ENCODE measurements at regions not wholly inside any gene's neighbourhood (a gene's known extent, or its start where the extent isn't known, plus 50 kb on each side); places are given as distances from the start of the nearest gene placed in this dataset.

GRCh38 chr18:10308154-10308553 is 146.3 kb upstream of the APCDD1 start:
- TF ChIP-seq CTCF (IDR thresholded peaks at IDR 0.05): no peak
- no peak overlapping the region for H3K4me3 Mint-ChIP-seq
- H3K9me3 Mint-ChIP-seq: no peaks in the 10 kb centered on the region
- no peak for DNase-seq
- H3K27ac Mint-ChIP-seq: no peak overlapping the region
- peaks cover 14% of the 10 kb centered on the region for H3K4me1 Mint-ChIP-seq (ENCODE audit: low read depth)
- H3K27me3 Mint-ChIP-seq (ENCODE audit: insufficient read depth): peaks cover 1% of the 10 kb centered on the region
- H3K36me3 Mint-ChIP-seq (ENCODE audit: low read depth): no peaks in the 10 kb centered on the region

- Mint-ChIP-seq H3K4me3 (no peak overlapping the region), H3K4me1 (ENCODE audit: low read depth) (peaks cover 9% of the 10 kb centered on the region), H3K36me3 (ENCODE audit: low read depth) (no peaks in the 10 kb centered on the region), H3K27ac (no peak overlapping the region), H3K9me3 (no peaks in the 10 kb centered on the region), H3K27me3 (ENCODE audit: insufficient read depth) (no peaks in the 10 kb centered on the region; the same call in none of the 2 replicates)
- TF ChIP-seq CTCF (IDR thresholded peaks at IDR 0.05): no peak
- DNase-seq: no peak
These were observed 143.8 kb upstream of the APCDD1 start for GRCh38 chr18:10310626-10311025.

GRCh38 chr18:10312326-10313015 is 142.0 kb upstream of the APCDD1 start:
- peak; percentile 39 for DNase-seq
- Mint-ChIP-seq H3K4me1 (ENCODE audit: low read depth) (peaks cover 9% of the 10 kb centered on the region), H3K9me3 (no peaks in the 10 kb centered on the region), H3K36me3 (ENCODE audit: low read depth) (no peaks in the 10 kb centered on the region), H3K4me3 (no peak overlapping the region), H3K27me3 (ENCODE audit: insufficient read depth) (no peaks in the 10 kb centered on the region; the same call in none of the 2 replicates), H3K27ac (peak overlapping the region; percentile 3; the same call in 1 of the 2 replicates)
- no peak for TF ChIP-seq CTCF (IDR thresholded peaks at IDR 0.05)

GRCh38 chr18:10313016-10313342 is 141.5 kb upstream of the APCDD1 start:
- no peak overlapping the region for H3K27ac Mint-ChIP-seq
- no peak overlapping the region for H3K4me3 Mint-ChIP-seq
- TF ChIP-seq CTCF (IDR thresholded peaks at IDR 0.05): no peak
- H3K27me3 Mint-ChIP-seq (ENCODE audit: insufficient read depth): no peaks in the 10 kb centered on the region; the same call in none of the 2 replicates
- H3K4me1 Mint-ChIP-seq (ENCODE audit: low read depth): peaks cover 9% of the 10 kb centered on the region
- H3K36me3 Mint-ChIP-seq (ENCODE audit: low read depth): no peaks in the 10 kb centered on the region
- no peak for DNase-seq
- H3K9me3 Mint-ChIP-seq: no peaks in the 10 kb centered on the region

- H3K9me3 Mint-ChIP-seq: no peaks in the 10 kb centered on the region
- no peak for DNase-seq
These were observed 140.4 kb upstream of the APCDD1 start for GRCh38 chr18:10314066-10314465.

More at GRCh38 chr18:10314066-10314465, 140.4 kb upstream of the APCDD1 start:
- no peak for TF ChIP-seq CTCF (IDR thresholded peaks at IDR 0.05)
- H3K4me1 Mint-ChIP-seq (ENCODE audit: low read depth): peaks cover 9% of the 10 kb centered on the region
- H3K36me3 Mint-ChIP-seq (ENCODE audit: low read depth): no peaks in the 10 kb centered on the region
- H3K27ac Mint-ChIP-seq: no peak overlapping the region
- no peak overlapping the region for H3K4me3 Mint-ChIP-seq
- H3K27me3 Mint-ChIP-seq (ENCODE audit: insufficient read depth): peaks cover 2% of the 10 kb centered on the region
